Peyer's patch (tissue), 4 donors: ENCODE measurements at regions not wholly inside any gene's neighbourhood (a gene's known extent, or its start where the extent isn't known, plus 50 kb on each side); places are given as distances from the start of the nearest gene placed in this dataset.

Experiments used
- DNase-seq, 3 donors: peaks; one replicate each; pipeline ENCODE4 v3.0.0-alpha.2; 2017 to 2019
- H3K27ac ChIP-seq, 4 donors: fragments of 200-600 bp; sonication (generic); one replicate each; pipeline ENCODE4 v1.5.1; 2016 to 2019
- H3K27me3 ChIP-seq, 2 donors: fragments of 200-600 bp; sonication (generic); one replicate each; pipeline ENCODE4 v1.5.1; 2019
- H3K36me3 ChIP-seq, 3 donors: fragments of 200-600 bp; sonication (generic); one replicate each; pipeline ENCODE4 v1.5.1; 2016 to 2019
- H3K4me1 ChIP-seq, 4 donors: fragments of 200-600 bp; sonication (generic); one replicate each; pipeline ENCODE4 v1.5.1; 2016 to 2019
- H3K4me3 ChIP-seq, 4 donors: fragments of 200-600 bp; sonication (generic); 1 replicate in 3 of 4; 2 replicates in 1 of 4; pipeline ENCODE4 v1.5.1; 2016 to 2019; ENCODE audit warnings: mild to moderate bottlenecking in 1 of 4
- H3K9me3 ChIP-seq, 4 donors: fragments of 200-600 bp; sonication (generic); one replicate each; pipeline ENCODE4 v1.5.1; 2016 to 2019; ENCODE audit warnings: mild to moderate bottlenecking in 1 of 4
- POLR2A ChIP-seq, 2 donors: fragments of 450-650 bp; IDR thresholded peaks; one replicate each; pipeline ENCODE4 v1.5.1; 2017; ENCODE audit warnings: antibody characterized with exemption in 2 of 2, mild to moderate bottlenecking in 2 of 2, moderate library complexity in 2 of 2
- TF ChIP-seq, protein P1 (sequence below), 6 experiments: fragments of 450-650 bp in 4 of 6; fragments of 200-600 bp in 2 of 6; sonication (generic) in 1 of 6; IDR thresholded peaks; one replicate each; pipeline ENCODE4 v1.5.1; 2017 to 2019; ENCODE audit warnings: antibody characterized with exemption in 6 of 6, mild to moderate bottlenecking in 3 of 6, moderate library complexity in 1 of 6

DNA sequence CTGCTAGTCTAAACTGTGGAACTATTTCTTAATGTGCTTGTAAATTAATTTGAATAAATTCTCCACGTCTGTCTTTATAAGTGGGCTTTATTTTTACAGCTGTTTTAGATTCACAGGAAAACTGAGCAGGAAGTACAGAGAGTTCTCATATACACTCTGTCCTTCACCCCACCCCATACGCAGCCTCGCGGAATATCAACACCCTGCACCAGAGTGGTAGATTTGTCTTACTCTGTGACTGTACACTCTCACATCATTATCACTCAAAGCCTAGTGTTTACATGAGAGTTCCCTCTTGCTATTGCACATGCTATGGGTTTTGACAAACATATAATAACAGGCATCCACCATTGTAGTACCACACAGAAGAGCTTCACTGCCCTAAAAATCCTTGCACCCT is 179.7 kb upstream of the DAB2 start:
- Histone ChIP-seq H3K27ac (no peak overlapping the region), H3K36me3 (no peaks in the 10 kb centered on the region), H3K4me1 (no peaks in the 10 kb centered on the region), H3K9me3 (no peaks in the 10 kb centered on the region), H3K4me3 (no peak overlapping the region), H3K27me3 (no peaks in the 10 kb centered on the region)
- TF ChIP-seq, protein P1, sequence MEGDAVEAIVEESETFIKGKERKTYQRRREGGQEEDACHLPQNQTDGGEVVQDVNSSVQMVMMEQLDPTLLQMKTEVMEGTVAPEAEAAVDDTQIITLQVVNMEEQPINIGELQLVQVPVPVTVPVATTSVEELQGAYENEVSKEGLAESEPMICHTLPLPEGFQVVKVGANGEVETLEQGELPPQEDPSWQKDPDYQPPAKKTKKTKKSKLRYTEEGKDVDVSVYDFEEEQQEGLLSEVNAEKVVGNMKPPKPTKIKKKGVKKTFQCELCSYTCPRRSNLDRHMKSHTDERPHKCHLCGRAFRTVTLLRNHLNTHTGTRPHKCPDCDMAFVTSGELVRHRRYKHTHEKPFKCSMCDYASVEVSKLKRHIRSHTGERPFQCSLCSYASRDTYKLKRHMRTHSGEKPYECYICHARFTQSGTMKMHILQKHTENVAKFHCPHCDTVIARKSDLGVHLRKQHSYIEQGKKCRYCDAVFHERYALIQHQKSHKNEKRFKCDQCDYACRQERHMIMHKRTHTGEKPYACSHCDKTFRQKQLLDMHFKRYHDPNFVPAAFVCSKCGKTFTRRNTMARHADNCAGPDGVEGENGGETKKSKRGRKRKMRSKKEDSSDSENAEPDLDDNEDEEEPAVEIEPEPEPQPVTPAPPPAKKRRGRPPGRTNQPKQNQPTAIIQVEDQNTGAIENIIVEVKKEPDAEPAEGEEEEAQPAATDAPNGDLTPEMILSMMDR (IDR thresholded peaks at IDR 0.05), result no peak
- TF ChIP-seq POLR2A (IDR thresholded peaks at IDR 0.05), result no peak
- DNase-seq, result no peak

GRCh38 chr5:39599721-39600431 is 175.1 kb upstream of the DAB2 start:
- TF ChIP-seq, protein P1 (IDR thresholded peaks at IDR 0.05), result peak in 5 of 6 experiments; percentile 34 to 65 (median 61)
- TF ChIP-seq POLR2A (IDR thresholded peaks at IDR 0.05), result no peak
- Histone ChIP-seq H3K4me1 (no peaks in the 10 kb centered on the region), H3K27ac (no peak overlapping the region), H3K9me3 (no peaks in the 10 kb centered on the region), H3K36me3 (no peaks in the 10 kb centered on the region), H3K27me3 (no peaks in the 10 kb centered on the region), H3K4me3 (no peak overlapping the region)
- peak in 1 of 3 donors; percentile 53 for DNase-seq

DNA sequence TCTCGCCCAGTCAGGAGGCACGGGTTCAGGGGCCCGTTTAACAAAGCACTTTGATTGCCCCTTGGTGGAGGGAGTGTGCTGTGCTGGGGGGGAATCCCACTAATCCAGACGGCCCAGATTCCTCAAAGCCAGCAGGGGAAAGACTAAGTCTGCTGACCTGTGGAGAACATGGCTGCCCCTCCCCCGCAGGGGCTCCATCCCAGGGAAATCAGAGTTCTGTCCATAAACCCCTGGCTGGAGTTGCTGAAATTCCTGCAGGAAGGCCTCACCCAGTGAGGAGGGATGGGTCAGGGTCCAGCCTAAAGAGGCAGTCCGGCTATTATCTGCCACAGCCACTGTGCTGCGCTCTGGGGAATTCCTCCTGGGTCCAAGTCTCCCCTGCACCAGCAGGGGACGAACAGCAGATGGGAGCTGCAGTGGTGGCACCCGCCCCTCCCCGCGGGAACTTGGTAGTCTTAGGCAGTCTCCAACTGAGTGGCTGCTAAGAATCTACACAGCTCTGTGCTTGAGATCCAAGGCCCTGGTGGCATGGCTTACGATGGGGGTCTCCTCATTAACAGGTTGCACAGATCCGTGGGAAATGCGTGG is 174.0 kb upstream of the DAB2 start:
- Histone ChIP-seq H3K36me3 (no peaks in the 10 kb centered on the region), H3K27me3 (no peaks in the 10 kb centered on the region), H3K4me1 (no peaks in the 10 kb centered on the region), H3K9me3 (no peaks in the 10 kb centered on the region), H3K27ac (no peak overlapping the region), H3K4me3 (no peak overlapping the region)
- TF ChIP-seq, protein P1 (IDR thresholded peaks at IDR 0.05), result no peak
- TF ChIP-seq POLR2A (IDR thresholded peaks at IDR 0.05), result no peak
- no peak for DNase-seq

DNA sequence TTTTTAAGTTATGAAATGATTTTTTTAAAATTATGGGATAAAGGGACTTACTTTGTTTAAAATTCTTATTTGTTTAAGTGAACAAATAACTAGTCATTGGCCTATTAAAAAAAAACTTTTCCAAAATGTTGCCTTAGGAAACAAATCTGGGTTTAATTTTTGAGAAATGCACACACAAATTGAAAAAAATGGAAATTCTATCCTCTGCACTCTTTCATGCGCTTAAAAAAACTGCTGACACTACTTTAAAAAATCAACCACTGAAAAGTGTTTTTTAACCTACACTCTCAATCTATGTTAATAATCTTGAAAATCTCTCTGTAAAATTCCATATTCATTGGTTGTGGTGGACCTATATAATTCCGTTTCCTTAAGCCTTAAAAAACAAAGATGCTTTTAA is 163.4 kb upstream of the DAB2 start:
- no peaks in the 10 kb centered on the region for H3K36me3 ChIP-seq
- H3K27ac ChIP-seq, result no peak overlapping the region
- H3K27me3 ChIP-seq, result no peaks in the 10 kb centered on the region
- H3K4me1 ChIP-seq, result no peaks in the 10 kb centered on the region
- no peaks in the 10 kb centered on the region for H3K9me3 ChIP-seq
- no peak overlapping the region for H3K4me3 ChIP-seq
- no peak for TF ChIP-seq POLR2A (IDR thresholded peaks at IDR 0.05)
- TF ChIP-seq, protein P1 (IDR thresholded peaks at IDR 0.05), result no peak
- DNase-seq, result no peak

- DNase-seq, result no peak
- TF ChIP-seq POLR2A (IDR thresholded peaks at IDR 0.05), result no peak
- no peaks in the 10 kb centered on the region for H3K9me3 ChIP-seq
- no peaks in the 10 kb centered on the region for H3K36me3 ChIP-seq
- no peaks in the 10 kb centered on the region for H3K27me3 ChIP-seq
- no peak overlapping the region for H3K27ac ChIP-seq
- H3K4me1 ChIP-seq, result no peaks in the 10 kb centered on the region
- H3K4me3 ChIP-seq, result no peak overlapping the region
These were observed 162.9 kb upstream of the DAB2 start for GRCh38 chr5:39587675-39588074.

GRCh38 chr5:39586185-39586584 is 161.4 kb upstream of the DAB2 start:
- H3K4me1 ChIP-seq, result no peaks in the 10 kb centered on the region
- DNase-seq, result no peak
- H3K36me3 ChIP-seq, result no peaks in the 10 kb centered on the region
- no peaks in the 10 kb centered on the region for H3K27me3 ChIP-seq
- no peak overlapping the region for H3K4me3 ChIP-seq
- no peak for TF ChIP-seq POLR2A (IDR thresholded peaks at IDR 0.05)
- TF ChIP-seq, protein P1 (IDR thresholded peaks at IDR 0.05), result no peak
- no peak overlapping the region for H3K27ac ChIP-seq
- H3K9me3 ChIP-seq, result no peaks in the 10 kb centered on the region
